Renal cortex interstitium (tissue), 11 donors: ENCODE measurements at regions not wholly inside any gene's neighbourhood (a gene's known extent, or its start where the extent isn't known, plus 50 kb on each side); places are given as distances from the start of the nearest gene placed in this dataset.
"Not testable (repeated sequence)": the region's sequence is repeated elsewhere in the genome, so short reads cannot be mapped to it uniquely, and the experiment has no call there.

Experiments used
- DNase-seq, 11 donors: peaks; one replicate each; pipeline ENCODE4 v3.0.0-alpha.2; 2013; ENCODE audit warnings: low read depth in 9 of 11, low spot score in 4 of 11; ENCODE audit errors: extremely low read depth in 1 of 11

- no peak for DNase-seq
Observed at GRCh38 chr17:62161405-62162148, 96.5 kb upstream of the MED13 start.

- DNase-seq: no peak
Observed at GRCh38 chr17:62160816-62161215, 95.7 kb upstream of the MED13 start.

- no peak for DNase-seq
Observed at GRCh38 chr17:62159994-62160393, 94.9 kb upstream of the MED13 start.

- DNase-seq: no peak
Observed at GRCh38 chr17:62156949-62157348, 91.9 kb upstream of the MED13 start.

GRCh38 chr17:62154909-62155308 is 89.8 kb upstream of the MED13 start:
- DNase-seq: no peak

GRCh38 chr17:62150471-62150870 is 85.4 kb upstream of the MED13 start:
- DNase-seq: no peak

- no peak for DNase-seq
Observed at GRCh38 chr17:62149961-62150360, 84.9 kb upstream of the MED13 start.

- no peak for DNase-seq
Observed at GRCh38 chr17:62147284-62147683, 82.2 kb upstream of the MED13 start.

- DNase-seq: peak in 1 of 11 donors; percentile 8
Observed at GRCh38 chr17:62140836-62141235, 75.8 kb upstream of the MED13 start.

- DNase-seq: no peak
Observed at GRCh38 chr17:62140376-62140775, 75.3 kb upstream of the MED13 start.

GRCh38 chr17:62139690-62140354 is 74.7 kb upstream of the MED13 start:
- not testable (repeated sequence) for DNase-seq

GRCh38 chr17:62139141-62139540 is 74.1 kb upstream of the MED13 start:
- DNase-seq: no peak

GRCh38 chr17:62138676-62139121 is 73.6 kb upstream of the MED13 start:
- peak in 1 of 11 donors; percentile 4 for DNase-seq

GRCh38 chr17:62137734-62138624 is 72.9 kb upstream of the MED13 start:
- peak in 1 of 11 donors; percentile 15 for DNase-seq

- DNase-seq: not testable (repeated sequence)
Observed at GRCh38 chr17:62137013-62137733, 72.1 kb upstream of the MED13 start.

GRCh38 chr17:62135742-62136141 is 70.7 kb upstream of the MED13 start:
- DNase-seq: no peak

GRCh38 chr17:62135096-62135495 is 70.0 kb upstream of the MED13 start:
- DNase-seq: not testable (repeated sequence)

GRCh38 chr17:62134397-62134796 is 69.3 kb upstream of the MED13 start:
- no peak for DNase-seq

GRCh38 chr17:62131271-62131670 is 66.2 kb upstream of the MED13 start:
- not testable (repeated sequence) for DNase-seq
